Endothelial cell of umbilical vein (primary cell): ENCODE measurements at regions not wholly inside any gene's neighbourhood (a gene's known extent, or its start where the extent isn't known, plus 50 kb on each side); places are given as distances from the start of the nearest gene placed in this dataset.

Experiments used
- BruUV-seq: library from RNA; stranded (reverse); fragments of 400-500 nt; replicated peaks from 2 replicates; lab custom pipeline; 2021; lab: Mats Ljungman, UMichigan
- CTCF ChIA-PET: fragments of 300-600, 350-600 bp; sonication (Branson Sonifier 250); formaldehyde crosslinking; loops from one replicate; lab custom pipeline; 2021; ENCODE audit warnings: antibody characterized with exemption, inconsistent platforms; lab: Charles Lee
- POLR2A ChIA-PET: fragments of 300-600, 350-600 bp; sonication (Branson Sonifier 250); formaldehyde crosslinking; loops from one replicate; lab custom pipeline; 2021; ENCODE audit warnings: antibody characterized with exemption, inconsistent platforms; lab: Charles Lee
- DNase-seq: peaks from one replicate; pipeline ENCODE4 v3.0.0-alpha.2; 2011; ENCODE audit warnings: low read depth, low spot score
- FAIRE-seq: peaks from 2 replicates; lab custom pipeline; 2011; peaks lifted over from hg19 to GRCh38; lab: Jason Lieb, UNC
- H2AFZ ChIP-seq: 2 replicates; pipeline ENCODE4 v1.6.0; 2012; ENCODE audit warnings: low read depth, low read length, control low read depth, inconsistent platforms
- H3K27ac ChIP-seq: 2 replicates; pipeline ENCODE4 v1.5.1; 2011; ENCODE audit warnings: low read depth, mild to moderate bottlenecking, control low read depth, low read length, moderate library complexity; ENCODE audit not compliant: insufficient read depth
- H3K27me3 ChIP-seq, 2 experiments: 2 replicates each; pipeline versions ENCODE4 v1.6.0 to v1.6.1; 2011; ENCODE audit warnings: low read length in 2 of 2, mixed read lengths in 1 of 2; ENCODE audit not compliant: control insufficient read depth in 2 of 2, insufficient read depth in 2 of 2
- H3K36me3 ChIP-seq, 2 experiments: 2 replicates in 1 of 2; 3 replicates in 1 of 2; pipeline ENCODE4 v1.5.1; 2011; ENCODE audit warnings: low read length in 2 of 2, mild to moderate bottlenecking in 1 of 2, moderate library complexity in 1 of 2; ENCODE audit not compliant: control insufficient read depth in 2 of 2, insufficient read depth in 2 of 2; ENCODE audit errors: extremely low read depth in 1 of 2
- H3K4me1 ChIP-seq: 3 replicates; pipeline ENCODE4 v1.5.1; 2011; ENCODE audit warnings: mild to moderate bottlenecking, low read length; ENCODE audit not compliant: control insufficient read depth, insufficient read depth; ENCODE audit errors: extremely low read depth
- H3K4me2 ChIP-seq: 2 replicates; pipeline ENCODE4 v1.6.1; 2011; ENCODE audit warnings: low read length, control low read depth, mixed read lengths; ENCODE audit not compliant: insufficient read depth
- H3K4me3 ChIP-seq, 3 experiments: fragments of 200-600 bp in 1 of 3; sonication (generic), shearing (Covaris generic) in 1 of 3; replicated peaks in 1 of 3; 2 replicates each; pipeline ENCODE4 v1.5.1; 2011 to 2016; ENCODE audit warnings: control low read depth in 3 of 3, low read length in 3 of 3, mild to moderate bottlenecking in 2 of 3, inconsistent platforms in 1 of 3, low read depth in 1 of 3, moderate library complexity in 1 of 3; ENCODE audit not compliant: insufficient read depth in 1 of 3
- H3K79me2 ChIP-seq: 2 replicates; pipeline ENCODE4 v1.6.0; 2012; ENCODE audit warnings: low read length, inconsistent platforms; ENCODE audit not compliant: control insufficient read depth, insufficient read depth
- H3K9ac ChIP-seq: replicated peaks from 2 replicates; pipeline ENCODE3; 2011; ENCODE audit warnings: low read length, control low read depth; ENCODE audit not compliant: insufficient read depth; ENCODE audit errors: extremely low read depth
- H3K9me1 ChIP-seq: replicated peaks from 3 replicates; pipeline ENCODE4 v1.6.0; 2011; ENCODE audit warnings: mild to moderate bottlenecking, low read length; ENCODE audit not compliant: control insufficient read depth, insufficient read depth; ENCODE audit errors: extremely low read depth
- H3K9me3 ChIP-seq: replicated peaks from 2 replicates; pipeline ENCODE4 v1.5.1; 2012; ENCODE audit warnings: low read length, inconsistent platforms; ENCODE audit not compliant: control insufficient read depth, insufficient read depth
- H4K20me1 ChIP-seq: replicated peaks from 2 replicates; pipeline ENCODE3; 2011; ENCODE audit warnings: mild to moderate bottlenecking, low read length; ENCODE audit not compliant: control insufficient read depth, insufficient read depth; ENCODE audit errors: extremely low read depth
- EZH2 ChIP-seq: IDR thresholded peaks from 2 replicates; pipeline ENCODE4 v1.6.1; 2012; ENCODE audit warnings: borderline replicate concordance, low read depth, mild to moderate bottlenecking, moderate library complexity, low read length, inconsistent platforms; ENCODE audit not compliant: severe bottlenecking
- FOS ChIP-seq: IDR thresholded peaks from 2 replicates; pipeline ENCODE4 v1.6.1; 2011; ENCODE audit warnings: mild to moderate bottlenecking, low read length, moderate library complexity, borderline replicate concordance; ENCODE audit not compliant: insufficient read depth
- GATA2 ChIP-seq: IDR thresholded peaks from 2 replicates; pipeline ENCODE4 v1.7.0; 2011; ENCODE audit warnings: low read depth, mild to moderate bottlenecking, moderate library complexity, mixed read lengths, low read length; ENCODE audit not compliant: insufficient read length, insufficient read depth
- JUN ChIP-seq: IDR thresholded peaks from 2 replicates; pipeline ENCODE4 v1.6.1; 2011; ENCODE audit warnings: borderline replicate concordance, low read depth; ENCODE audit not compliant: insufficient read length, insufficient read depth
- MYC ChIP-seq: IDR thresholded peaks from one replicate; pipeline ENCODE4 v1.6.1; 2011; ENCODE audit warnings: mild to moderate bottlenecking, low read depth, low read length
- POLR2AphosphoS5 ChIP-seq: IDR thresholded peaks from 2 replicates; pipeline ENCODE4 v1.6.1; 2012; ENCODE audit warnings: low read depth, mild to moderate bottlenecking, control low read depth, low read length, moderate library complexity; ENCODE audit not compliant: insufficient read depth
- dilution Hi-C: fragments of 300-500 bp; cut with MboI; formaldehyde crosslinking; loops from one replicate; pipeline ENCODE4 v1.15.0; 2019; ENCODE audit warnings: low sequenced_read_pairs; ENCODE audit not compliant: extremely low pct_ligation_motif_present
- intact Hi-C: fragments of 100-400 bp; cut with micrococcal nuclease; formaldehyde crosslinking; loops from one replicate; pipeline ENCODE4 v1.10.0; 2022
- TF ChIP-seq, protein P1 (sequence below), 2 donors: IDR thresholded peaks; 1 replicate in 1 of 2; 2 replicates in 1 of 2; pipeline ENCODE4 v1.5.1; 2011; ENCODE audit warnings: low read length in 2 of 2, mild to moderate bottlenecking in 2 of 2, moderate library complexity in 2 of 2, control low read depth in 1 of 2, inconsistent platforms in 1 of 2, low read depth in 1 of 2; ENCODE audit not compliant: insufficient read depth in 1 of 2; ENCODE audit errors: extremely low read depth in 1 of 2

DNA sequence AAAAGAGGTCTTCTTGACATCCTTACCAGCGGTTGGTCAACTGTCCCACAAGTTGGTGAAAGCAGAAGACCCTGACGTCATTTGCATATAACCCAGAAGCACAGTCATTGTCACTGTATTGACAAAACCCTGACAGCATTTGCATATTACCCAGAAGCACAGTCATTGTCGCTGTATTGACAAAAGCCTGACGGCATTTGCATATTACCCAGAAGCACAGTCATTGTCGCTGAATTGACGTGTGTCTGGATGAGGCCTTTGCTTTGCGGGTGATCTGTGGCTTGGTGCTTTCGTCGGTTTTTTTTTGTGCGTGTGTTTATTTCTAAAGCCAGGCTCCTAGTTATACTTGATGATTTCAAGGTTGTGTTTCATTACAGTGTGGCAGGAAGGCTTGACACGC, 1145.2 kb downstream of the BRD1 start:
- no peak overlapping the region for H3K4me3 ChIP-seq
- TF ChIP-seq FOS (no peak), GATA2 (no peak), MYC (no peak), JUN (no peak)
- TF ChIP-seq, protein P1, sequence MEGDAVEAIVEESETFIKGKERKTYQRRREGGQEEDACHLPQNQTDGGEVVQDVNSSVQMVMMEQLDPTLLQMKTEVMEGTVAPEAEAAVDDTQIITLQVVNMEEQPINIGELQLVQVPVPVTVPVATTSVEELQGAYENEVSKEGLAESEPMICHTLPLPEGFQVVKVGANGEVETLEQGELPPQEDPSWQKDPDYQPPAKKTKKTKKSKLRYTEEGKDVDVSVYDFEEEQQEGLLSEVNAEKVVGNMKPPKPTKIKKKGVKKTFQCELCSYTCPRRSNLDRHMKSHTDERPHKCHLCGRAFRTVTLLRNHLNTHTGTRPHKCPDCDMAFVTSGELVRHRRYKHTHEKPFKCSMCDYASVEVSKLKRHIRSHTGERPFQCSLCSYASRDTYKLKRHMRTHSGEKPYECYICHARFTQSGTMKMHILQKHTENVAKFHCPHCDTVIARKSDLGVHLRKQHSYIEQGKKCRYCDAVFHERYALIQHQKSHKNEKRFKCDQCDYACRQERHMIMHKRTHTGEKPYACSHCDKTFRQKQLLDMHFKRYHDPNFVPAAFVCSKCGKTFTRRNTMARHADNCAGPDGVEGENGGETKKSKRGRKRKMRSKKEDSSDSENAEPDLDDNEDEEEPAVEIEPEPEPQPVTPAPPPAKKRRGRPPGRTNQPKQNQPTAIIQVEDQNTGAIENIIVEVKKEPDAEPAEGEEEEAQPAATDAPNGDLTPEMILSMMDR (IDR thresholded peaks at IDR 0.05; ENCODE audit: extremely low read depth in 1 of 2, insufficient read depth in 1 of 2, low read depth in 1 of 2, low read length in 2 of 2): no peak
- BruUV-seq: no TSS peak
- intact Hi-C loops: no loop called here
- no peak overlapping the region for H3K9ac ChIP-seq
- ChIA-PET POLR2A (no interaction called here), CTCF (no interaction called here)
- H3K79me2 ChIP-seq: no peaks in the 10 kb centered on the region
- no peak overlapping the region for H3K27ac ChIP-seq
- no peak overlapping the region for H3K4me2 ChIP-seq
- dilution Hi-C loops: no loop called here
- peaks cover 16% of the 10 kb centered on the region for H3K9me3 ChIP-seq
- H3K4me1 ChIP-seq: no peaks in the 10 kb centered on the region
- H3K27me3 ChIP-seq: no peaks in the 10 kb centered on the region
- no peaks in the 10 kb centered on the region for H3K36me3 ChIP-seq
- DNase-seq (no peak), FAIRE-seq (no peak)
- no peaks in the 10 kb centered on the region for H3K9me1 ChIP-seq
- no peaks in the 10 kb centered on the region for H4K20me1 ChIP-seq
- H2AFZ ChIP-seq: no peak overlapping the region

- H3K27ac ChIP-seq: no peak overlapping the region
- no peaks in the 10 kb centered on the region for H3K9me1 ChIP-seq
- no TSS peak for BruUV-seq
- ChIA-PET POLR2A (no interaction called here), CTCF (no interaction called here)
- TF ChIP-seq EZH2 (no peak), GATA2 (no peak), MYC (no peak), FOS (no peak), POLR2AphosphoS5 (no peak), JUN (no peak)
- TF ChIP-seq, protein P1 (IDR thresholded peaks at IDR 0.05; ENCODE audit: extremely low read depth in 1 of 2, insufficient read depth in 1 of 2, low read depth in 1 of 2, low read length in 2 of 2): no peak
- H3K9me3 ChIP-seq: peaks cover 8% of the 10 kb centered on the region
- H3K79me2 ChIP-seq: no peaks in the 10 kb centered on the region
- H3K36me3 ChIP-seq: no peaks in the 10 kb centered on the region
- no peaks in the 10 kb centered on the region for H3K4me1 ChIP-seq
- no peaks in the 10 kb centered on the region for H4K20me1 ChIP-seq
- FAIRE-seq (no peak), DNase-seq (no peak)
- no peak overlapping the region for H3K4me3 ChIP-seq
- H2AFZ ChIP-seq: no peak overlapping the region
- H3K9ac ChIP-seq: no peak overlapping the region
- dilution Hi-C loops (no loop called here), intact Hi-C loops (no loop called here)
- H3K27me3 ChIP-seq: no peaks in the 10 kb centered on the region
- no peak overlapping the region for H3K4me2 ChIP-seq
These were observed 1147.1 kb downstream of the BRD1 start for GRCh38 chr22:48680601-48681000.
